ENCODE measurements at regions not wholly inside any gene's neighbourhood (a gene's known extent, or its start where the extent isn't known, plus 50 kb on each side); places are given as distances from the start of the nearest gene placed in this dataset.

DNA sequence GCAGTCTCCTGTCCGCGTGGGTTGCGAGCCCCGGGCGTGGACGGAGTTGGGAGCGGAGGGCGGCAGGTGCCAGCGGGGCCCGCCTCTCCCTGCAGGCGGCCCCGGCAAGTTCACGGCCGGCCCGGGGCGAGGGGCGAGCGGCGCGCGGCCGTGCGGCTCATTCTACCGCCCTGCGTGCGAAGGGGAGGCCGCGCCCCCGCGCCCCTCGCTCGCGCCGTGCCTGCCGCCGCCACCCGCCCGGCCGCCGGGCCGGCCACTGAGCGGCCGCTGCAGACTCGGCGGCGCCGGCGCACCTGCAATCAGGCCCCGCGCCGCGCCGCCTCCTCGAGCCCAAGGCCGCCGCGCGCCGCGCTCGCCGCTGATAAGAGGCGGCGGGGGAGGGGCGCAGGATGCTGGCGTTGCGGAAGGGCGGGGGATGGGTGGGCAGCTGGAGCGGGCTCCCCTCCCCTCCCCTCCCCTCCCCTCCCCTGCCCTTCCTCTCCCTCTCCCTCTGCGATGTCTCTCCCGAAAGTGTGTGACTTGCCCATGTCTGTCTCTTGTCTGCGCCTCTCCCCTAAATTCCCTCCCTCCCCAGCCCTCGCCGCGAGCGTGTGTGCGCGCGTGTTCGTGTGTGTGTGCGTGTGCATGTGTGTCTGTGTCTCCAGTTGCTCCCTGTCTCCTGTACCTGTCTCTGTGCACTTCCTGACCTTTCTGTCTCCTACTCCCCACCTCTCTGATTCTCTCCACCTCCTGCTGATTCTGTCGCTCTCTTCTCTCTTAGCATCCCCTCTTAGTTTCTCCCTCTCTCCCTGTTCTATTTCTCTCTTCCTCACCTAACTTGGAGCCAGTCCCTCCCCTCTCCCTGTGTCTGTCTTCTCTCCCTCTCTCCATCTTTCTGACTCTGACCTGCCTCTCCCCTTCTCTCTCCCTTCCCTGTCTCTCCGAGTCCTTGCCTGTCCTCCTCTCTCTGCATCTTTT is 768.1 kb upstream of the TBX3 start:
- TF ChIP-seq, protein P1, sequence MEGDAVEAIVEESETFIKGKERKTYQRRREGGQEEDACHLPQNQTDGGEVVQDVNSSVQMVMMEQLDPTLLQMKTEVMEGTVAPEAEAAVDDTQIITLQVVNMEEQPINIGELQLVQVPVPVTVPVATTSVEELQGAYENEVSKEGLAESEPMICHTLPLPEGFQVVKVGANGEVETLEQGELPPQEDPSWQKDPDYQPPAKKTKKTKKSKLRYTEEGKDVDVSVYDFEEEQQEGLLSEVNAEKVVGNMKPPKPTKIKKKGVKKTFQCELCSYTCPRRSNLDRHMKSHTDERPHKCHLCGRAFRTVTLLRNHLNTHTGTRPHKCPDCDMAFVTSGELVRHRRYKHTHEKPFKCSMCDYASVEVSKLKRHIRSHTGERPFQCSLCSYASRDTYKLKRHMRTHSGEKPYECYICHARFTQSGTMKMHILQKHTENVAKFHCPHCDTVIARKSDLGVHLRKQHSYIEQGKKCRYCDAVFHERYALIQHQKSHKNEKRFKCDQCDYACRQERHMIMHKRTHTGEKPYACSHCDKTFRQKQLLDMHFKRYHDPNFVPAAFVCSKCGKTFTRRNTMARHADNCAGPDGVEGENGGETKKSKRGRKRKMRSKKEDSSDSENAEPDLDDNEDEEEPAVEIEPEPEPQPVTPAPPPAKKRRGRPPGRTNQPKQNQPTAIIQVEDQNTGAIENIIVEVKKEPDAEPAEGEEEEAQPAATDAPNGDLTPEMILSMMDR (IDR thresholded peaks at IDR 0.05): no peak
- no peak for TF ChIP-seq POLR2A (IDR thresholded peaks at IDR 0.05)
